ENCODE measurements at regions not wholly inside any gene's neighbourhood (a gene's known extent, or its start where the extent isn't known, plus 50 kb on each side); places are given as distances from the start of the nearest gene placed in this dataset.
"Not testable (repeated sequence)": the region's sequence is repeated elsewhere in the genome, so short reads cannot be mapped to it uniquely, and the experiment has no call there.

GRCh38 chr7:67301667-67302066 is 305.0 kb downstream of the TYW1 start:
- DNase-seq (ENCODE audit: low read depth in 2 of 2): no peak

GRCh38 chr7:67302113-67303039 is 305.7 kb downstream of the TYW1 start:
- DNase-seq (ENCODE audit: low read depth in 2 of 2): peak; percentile 95 to 98

GRCh38 chr7:67304846-67305245 is 308.2 kb downstream of the TYW1 start:
- DNase-seq (ENCODE audit: low read depth in 2 of 2): not testable (repeated sequence)

GRCh38 chr7:67306331-67306730 is 309.7 kb downstream of the TYW1 start:
- DNase-seq (ENCODE audit: low read depth in 2 of 2): no peak

GRCh38 chr7:67309764-67310549 is 313.3 kb downstream of the TYW1 start:
- DNase-seq (ENCODE audit: low read depth in 2 of 2): no peak

- no peak for DNase-seq (ENCODE audit: low read depth in 2 of 2)
Measured at GRCh38 chr7:67311901-67312300, 315.3 kb downstream of the TYW1 start.

GRCh38 chr7:67313213-67313612 is 316.6 kb downstream of the TYW1 start:
- DNase-seq (ENCODE audit: low read depth in 2 of 2): no peak

- not testable (repeated sequence) for DNase-seq (ENCODE audit: low read depth in 2 of 2)
Measured at GRCh38 chr7:67316902-67317301, 320.3 kb downstream of the TYW1 start.

- DNase-seq (ENCODE audit: low read depth in 2 of 2): not testable (repeated sequence)
Measured at GRCh38 chr7:67328257-67328656, 331.6 kb downstream of the TYW1 start.

GRCh38 chr7:67335165-67335564 is 338.5 kb downstream of the TYW1 start:
- not testable (repeated sequence) for DNase-seq (ENCODE audit: low read depth in 2 of 2)

- DNase-seq (ENCODE audit: low read depth in 2 of 2): not testable (repeated sequence)
Measured at GRCh38 chr7:67335663-67336062, 339.0 kb downstream of the TYW1 start.

GRCh38 chr7:67338545-67338944 is 341.9 kb downstream of the TYW1 start:
- not testable (repeated sequence) for DNase-seq (ENCODE audit: low read depth in 2 of 2)

GRCh38 chr7:67341153-67341768 is 344.6 kb downstream of the TYW1 start:
- no peak for DNase-seq (ENCODE audit: low read depth in 2 of 2)

GRCh38 chr7:67343114-67343513 is 346.5 kb downstream of the TYW1 start:
- no peak for DNase-seq (ENCODE audit: low read depth in 2 of 2)

GRCh38 chr7:67343572-67343971 is 346.9 kb downstream of the TYW1 start:
- DNase-seq (ENCODE audit: low read depth in 2 of 2): no peak

GRCh38 chr7:67344481-67345193 is 348.0 kb downstream of the TYW1 start:
- no peak for DNase-seq (ENCODE audit: low read depth in 2 of 2)

- DNase-seq (ENCODE audit: low read depth in 2 of 2): no peak
Measured at GRCh38 chr7:67346126-67346525, 349.5 kb downstream of the TYW1 start.

- DNase-seq (ENCODE audit: low read depth in 2 of 2): no peak
Measured at GRCh38 chr7:67346876-67347275, 350.2 kb downstream of the TYW1 start.

- no peak for DNase-seq (ENCODE audit: low read depth in 2 of 2)
Measured at GRCh38 chr7:67348171-67348570, 351.5 kb downstream of the TYW1 start.

GRCh38 chr7:67357653-67358052 is 361.0 kb downstream of the TYW1 start:
- DNase-seq (ENCODE audit: low read depth in 2 of 2): not testable (repeated sequence)

- not testable (repeated sequence) for DNase-seq (ENCODE audit: low read depth in 2 of 2)
Measured at GRCh38 chr7:67358316-67358715, 361.7 kb downstream of the TYW1 start.

- not testable (repeated sequence) for DNase-seq (ENCODE audit: low read depth in 2 of 2)
Measured at GRCh38 chr7:67358738-67359137, 362.1 kb downstream of the TYW1 start.
